CD4-positive, alpha-beta T cell (primary cell): ENCODE measurements at regions not wholly inside any gene's neighbourhood (a gene's known extent, or its start where the extent isn't known, plus 50 kb on each side); places are given as distances from the start of the nearest gene placed in this dataset.

Experiments
- ATAC-seq: fragments of 200-7000 bp; cut with Tn5 transposase; one replicate; pipeline ENCODE4 v1.10.0; 2022; ENCODE audit warnings: mild to moderate bottlenecking; ENCODE audit not compliant: poor library complexity
- CTCF ChIA-PET: fragments of 350-600 bp; sonication (Branson Sonifier 250); formaldehyde crosslinking; loops from one replicate; lab custom pipeline; 2021; ENCODE audit warnings: antibody characterized with exemption, inconsistent platforms; lab: Charles Lee
- POLR2A ChIA-PET: fragments of 350-600 bp; sonication (Branson Sonifier 250); formaldehyde crosslinking; loops from one replicate; lab custom pipeline; 2021; ENCODE audit warnings: antibody characterized with exemption, inconsistent platforms; lab: Charles Lee
- DNase-seq, 14 experiments: peaks; one replicate each; pipeline ENCODE4 v3.0.0-alpha.2; 2013 to 2020; ENCODE audit warnings: mixed read lengths in 2 of 14
- H3K27ac ChIP-seq, 2 donors: one replicate each; pipeline versions ENCODE4 v1.5.1 to v1.7.0; 2013; ENCODE audit warnings: low read length in 2 of 2, low read depth in 1 of 2, mild to moderate bottlenecking in 1 of 2
- H3K27me3 ChIP-seq, 2 experiments: 1 replicate in 1 of 2; 2 replicates in 1 of 2; pipeline versions ENCODE4 v1.6.1 to v1.7.0; 2013; ENCODE audit warnings: low read length in 2 of 2, control low read depth in 1 of 2, mild to moderate bottlenecking in 1 of 2, moderate library complexity in 1 of 2; ENCODE audit not compliant: insufficient read depth in 2 of 2, control insufficient read depth in 1 of 2
- H3K36me3 ChIP-seq: one replicate; pipeline ENCODE4 v1.6.1; 2013; ENCODE audit warnings: low read length, control low read depth; ENCODE audit not compliant: insufficient read depth
- H3K4me1 ChIP-seq: one replicate; pipeline ENCODE4 v1.6.1; 2013; ENCODE audit warnings: low read length, control low read depth; ENCODE audit not compliant: insufficient read depth
- H3K4me3 ChIP-seq: one replicate; pipeline ENCODE4 v1.5.1; 2013; ENCODE audit warnings: mild to moderate bottlenecking, low read length, moderate library complexity
- H3K9me3 ChIP-seq, 2 experiments: 1 replicate in 1 of 2; 2 replicates in 1 of 2; pipeline versions ENCODE4 v1.6.1 to v1.7.0; 2013; ENCODE audit warnings: low read length in 2 of 2, mild to moderate bottlenecking in 2 of 2, control low read depth in 1 of 2, moderate library complexity in 1 of 2; ENCODE audit not compliant: control insufficient read depth in 1 of 2, insufficient read depth in 1 of 2
- H3K27ac Mint-ChIP-seq: one replicate; pipeline ENCODE4 v1.8.0; 2020; ENCODE audit warnings: mixed read lengths
- H3K27me3 Mint-ChIP-seq: one replicate; pipeline ENCODE4 v1.8.0; 2021; ENCODE audit warnings: mixed read lengths
- H3K36me3 Mint-ChIP-seq: one replicate; pipeline ENCODE4 v1.8.0; 2021; ENCODE audit warnings: low read depth, mixed read lengths
- H3K4me1 Mint-ChIP-seq: one replicate; pipeline ENCODE4 v1.8.0; 2021; ENCODE audit warnings: low read depth, mixed read lengths
- H3K4me3 Mint-ChIP-seq: one replicate; pipeline ENCODE4 v1.8.0; 2020; ENCODE audit warnings: mild to moderate bottlenecking, mixed read lengths
- H3K9me3 Mint-ChIP-seq: one replicate; pipeline ENCODE4 v1.8.0; 2020; ENCODE audit warnings: mixed read lengths
- CTCF ChIP-seq: fragments of 200-600 bp; IDR thresholded peaks from one replicate; pipeline ENCODE4 v1.8.0; 2022; ENCODE audit warnings: antibody characterized with exemption, mild to moderate bottlenecking
- intact Hi-C, 2 experiments: fragments of 100-400 bp; cut with DNase I in 1 of 2; cut with micrococcal nuclease in 1 of 2; formaldehyde crosslinking; loops; one replicate each; pipeline versions ENCODE4 v1.15.1 to v1.9.0; 2023 to 2025; cut with DNase I, micrococcal nuclease

DNA sequence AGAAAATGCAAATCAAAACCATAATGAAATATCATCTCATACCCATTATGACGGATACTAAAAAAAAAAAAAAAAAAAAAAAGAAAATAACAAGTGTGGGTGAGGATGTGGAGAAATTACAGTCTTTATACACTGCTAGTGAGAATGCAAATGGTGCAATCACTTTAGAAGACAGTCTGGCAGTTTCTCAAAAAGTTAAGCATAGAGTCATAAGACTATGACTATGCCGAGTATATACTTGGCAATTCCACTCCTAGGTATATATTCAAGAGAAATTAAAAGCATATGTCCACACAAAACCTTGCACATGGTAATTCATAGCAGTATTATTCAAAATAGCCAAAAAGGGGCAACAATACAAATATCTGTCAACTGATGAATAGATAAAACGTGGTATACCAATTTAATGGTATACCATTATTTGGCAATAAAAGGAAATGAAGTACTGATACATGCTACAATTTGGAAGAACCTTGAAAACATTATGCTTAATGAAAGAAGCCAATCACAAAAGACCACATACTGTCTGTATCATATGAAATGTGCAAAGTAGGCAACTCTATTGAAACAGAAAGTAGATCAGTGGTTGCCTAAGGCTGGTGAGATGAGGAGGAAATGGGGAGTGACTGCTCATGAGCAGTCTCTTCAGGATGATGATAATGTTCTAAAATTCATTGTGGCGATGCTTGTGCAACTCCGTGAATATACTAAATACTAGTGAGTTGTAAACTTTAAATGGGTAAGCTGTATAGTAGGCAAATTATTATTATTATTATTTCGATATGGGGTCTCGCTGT lies 90.1 kb upstream of the NANOS1 start:
- intact Hi-C loops = no loop called here
- TF ChIP-seq CTCF = no peak
- Histone ChIP-seq H3K4me3 (no peak overlapping the region), H3K9me3 (peaks cover 0 to 5% of the 10 kb centered on the region in 2 experiments), H3K27me3 (peaks cover 6 to 10% of the 10 kb centered on the region in 2 experiments), H3K27ac (no peak overlapping the region), H3K4me1 (no peaks in the 10 kb centered on the region), H3K36me3 (no peaks in the 10 kb centered on the region)
- POLR2A ChIA-PET = no interaction called here
- Mint-ChIP-seq H3K9me3 (peaks cover 2% of the 10 kb centered on the region), H3K4me1 (no peaks in the 10 kb centered on the region), H3K36me3 (no peaks in the 10 kb centered on the region), H3K27me3 (peaks cover 49% of the 10 kb centered on the region), H3K4me3 (no peak overlapping the region), H3K27ac (no peak overlapping the region)
- DNase-seq = no peak
- CTCF ChIA-PET = interaction anchor here (1.2 kb wide), 1 partner anchor 443 kb away, joined by 3 read pairs; no protein-coding TSS in a partner anchor
- ATAC-seq = no peak

- POLR2A ChIA-PET = no interaction called here
- Histone ChIP-seq H3K4me1 (no peaks in the 10 kb centered on the region), H3K27me3 (peaks cover 6 to 10% of the 10 kb centered on the region in 2 experiments), H3K27ac (no peak overlapping the region), H3K36me3 (no peaks in the 10 kb centered on the region), H3K4me3 (no peak overlapping the region), H3K9me3 (peaks cover 0 to 5% of the 10 kb centered on the region in 2 experiments)
- TF ChIP-seq CTCF = no peak
- intact Hi-C loops = no loop called here
- DNase-seq (no peak), ATAC-seq (no peak)
- Mint-ChIP-seq H3K36me3 (no peaks in the 10 kb centered on the region), H3K27me3 (peaks cover 49% of the 10 kb centered on the region), H3K4me1 (no peaks in the 10 kb centered on the region), H3K4me3 (no peak overlapping the region), H3K9me3 (peaks cover 2% of the 10 kb centered on the region), H3K27ac (no peak overlapping the region)
- CTCF ChIA-PET = no interaction called here
Measured at GRCh38 chr10:118940386-118940785, 89.1 kb upstream of the NANOS1 start.

DNA sequence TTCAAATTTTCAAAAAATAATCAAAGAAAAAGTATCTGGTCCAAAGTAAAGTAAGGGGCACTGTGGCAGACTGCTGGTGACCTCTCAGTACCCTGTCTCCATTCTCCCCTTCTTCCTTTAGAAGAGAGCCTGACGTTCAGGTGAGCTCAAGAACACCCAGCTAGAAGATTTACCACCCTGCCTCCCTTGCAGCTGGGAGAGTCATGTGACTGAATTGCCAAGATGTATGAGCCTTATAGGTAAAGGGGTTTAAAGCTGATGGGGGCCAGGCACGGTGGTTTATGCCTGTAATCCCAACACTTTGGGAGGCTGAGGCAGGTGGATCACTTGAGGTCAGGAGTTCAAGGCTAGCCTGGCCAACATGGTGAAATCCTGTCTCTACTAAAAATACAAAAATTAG lies 86.3 kb upstream of the NANOS1 start:
- Mint-ChIP-seq H3K4me3 (no peak overlapping the region), H3K9me3 (peaks cover 2% of the 10 kb centered on the region), H3K4me1 (no peaks in the 10 kb centered on the region), H3K36me3 (no peaks in the 10 kb centered on the region), H3K27ac (no peak overlapping the region), H3K27me3 (peaks cover 38% of the 10 kb centered on the region)
- no peaks in the 10 kb centered on the region for H3K4me1 ChIP-seq
- CTCF ChIA-PET = no interaction called here
- ATAC-seq = no peak
- no peak for TF ChIP-seq CTCF
- intact Hi-C loops = no loop called here
- H3K4me3 ChIP-seq = no peak overlapping the region
- peaks cover 4 to 6% of the 10 kb centered on the region in 2 experiments for H3K27me3 ChIP-seq
- H3K9me3 ChIP-seq = peaks cover 0 to 5% of the 10 kb centered on the region in 2 experiments
- no peak overlapping the region for H3K27ac ChIP-seq
- POLR2A ChIA-PET = no interaction called here
- no peaks in the 10 kb centered on the region for H3K36me3 ChIP-seq
- DNase-seq = no peak
